ENCODE measurements at regions not wholly inside any gene's neighbourhood (a gene's known extent, or its start where the extent isn't known, plus 50 kb on each side); places are given as distances from the start of the nearest gene placed in this dataset.

DNA sequence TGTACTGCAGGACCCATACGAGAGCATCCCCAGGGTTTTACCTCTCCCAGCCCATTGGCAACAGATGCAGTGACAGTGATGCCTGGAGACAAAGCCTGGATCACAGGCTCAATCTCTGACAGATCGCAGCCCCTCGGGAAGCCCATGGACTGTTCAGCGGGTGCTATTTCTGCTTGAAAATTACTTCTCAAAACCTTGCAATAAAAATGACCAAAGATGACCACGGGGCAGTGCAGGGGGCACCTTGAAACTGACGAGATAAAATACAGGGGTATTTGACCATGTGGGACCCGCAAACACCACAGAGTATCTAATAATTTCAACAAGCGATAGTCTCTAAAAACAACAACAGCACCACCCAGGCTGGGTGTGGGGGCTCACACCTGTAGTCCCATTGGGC lies 118.3 kb downstream of the C16orf95 start:
- no peak for TF ChIP-seq POLR2AphosphoS5 (IDR thresholded peaks at IDR 0.05; ENCODE audit: low read depth, low read length)
- TF ChIP-seq, protein P1, sequence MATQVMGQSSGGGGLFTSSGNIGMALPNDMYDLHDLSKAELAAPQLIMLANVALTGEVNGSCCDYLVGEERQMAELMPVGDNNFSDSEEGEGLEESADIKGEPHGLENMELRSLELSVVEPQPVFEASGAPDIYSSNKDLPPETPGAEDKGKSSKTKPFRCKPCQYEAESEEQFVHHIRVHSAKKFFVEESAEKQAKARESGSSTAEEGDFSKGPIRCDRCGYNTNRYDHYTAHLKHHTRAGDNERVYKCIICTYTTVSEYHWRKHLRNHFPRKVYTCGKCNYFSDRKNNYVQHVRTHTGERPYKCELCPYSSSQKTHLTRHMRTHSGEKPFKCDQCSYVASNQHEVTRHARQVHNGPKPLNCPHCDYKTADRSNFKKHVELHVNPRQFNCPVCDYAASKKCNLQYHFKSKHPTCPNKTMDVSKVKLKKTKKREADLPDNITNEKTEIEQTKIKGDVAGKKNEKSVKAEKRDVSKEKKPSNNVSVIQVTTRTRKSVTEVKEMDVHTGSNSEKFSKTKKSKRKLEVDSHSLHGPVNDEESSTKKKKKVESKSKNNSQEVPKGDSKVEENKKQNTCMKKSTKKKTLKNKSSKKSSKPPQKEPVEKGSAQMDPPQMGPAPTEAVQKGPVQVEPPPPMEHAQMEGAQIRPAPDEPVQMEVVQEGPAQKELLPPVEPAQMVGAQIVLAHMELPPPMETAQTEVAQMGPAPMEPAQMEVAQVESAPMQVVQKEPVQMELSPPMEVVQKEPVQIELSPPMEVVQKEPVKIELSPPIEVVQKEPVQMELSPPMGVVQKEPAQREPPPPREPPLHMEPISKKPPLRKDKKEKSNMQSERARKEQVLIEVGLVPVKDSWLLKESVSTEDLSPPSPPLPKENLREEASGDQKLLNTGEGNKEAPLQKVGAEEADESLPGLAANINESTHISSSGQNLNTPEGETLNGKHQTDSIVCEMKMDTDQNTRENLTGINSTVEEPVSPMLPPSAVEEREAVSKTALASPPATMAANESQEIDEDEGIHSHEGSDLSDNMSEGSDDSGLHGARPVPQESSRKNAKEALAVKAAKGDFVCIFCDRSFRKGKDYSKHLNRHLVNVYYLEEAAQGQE (IDR thresholded peaks at IDR 0.05; ENCODE audit: insufficient read depth in 1 of 2, low read depth in 2 of 2, low read length in 2 of 2), result no peak
- TF ChIP-seq SIN3A (IDR thresholded peaks at IDR 0.05; ENCODE audit: borderline replicate concordance, insufficient read depth, low read length), result no peak
